HCT116 (cell line): ENCODE measurements at regions not wholly inside any gene's neighbourhood (a gene's known extent, or its start where the extent isn't known, plus 50 kb on each side); places are given as distances from the start of the nearest gene placed in this dataset.

ENCODE experiments used
- CEBPB ChIP-seq: IDR thresholded peaks from 2 replicates; pipeline ENCODE4 v1.6.1; 2012; ENCODE audit warnings: low read depth
- CTCF ChIP-seq, 3 experiments: fragments of 200-600 bp in 1 of 3; sonication (generic) in 1 of 3; IDR thresholded peaks in 2 of 3; conservative IDR thresholded peaks in 1 of 3; 2 replicates each; pipeline ENCODE4 v1.5.1; 2012 to 2017; ENCODE audit warnings: low read depth in 2 of 3, low read length in 2 of 3, antibody characterized with exemption in 1 of 3, borderline replicate concordance in 1 of 3, control low read depth in 1 of 3, mild to moderate bottlenecking in 1 of 3, mixed read lengths in 1 of 3, mixed run types in 1 of 3, moderate library complexity in 1 of 3; ENCODE audit not compliant: insufficient read depth in 1 of 3
- ELF1 ChIP-seq: IDR thresholded peaks from 2 replicates; pipeline ENCODE4 v1.6.1; 2012; ENCODE audit warnings: low read depth, borderline replicate concordance
- EZH2 ChIP-seq: fragments of 200-600 bp; sonication (generic); IDR thresholded peaks from 2 replicates; pipeline ENCODE4 v1.6.1; 2017; ENCODE audit warnings: antibody characterized with exemption, mixed run types
- MAX ChIP-seq: IDR thresholded peaks from 2 replicates; pipeline ENCODE4 v1.6.1; 2012
- POLR2A ChIP-seq: IDR thresholded peaks from 2 replicates; pipeline ENCODE4 v1.7.0; 2011; ENCODE audit warnings: borderline replicate concordance; ENCODE audit not compliant: insufficient read depth, insufficient read length; ENCODE audit errors: extremely low read depth
- SRF ChIP-seq: IDR thresholded peaks from 2 replicates; pipeline ENCODE4 v1.6.1; 2012; ENCODE audit warnings: low read depth

GRCh38 chr19:5231857-5232678 lies 108.5 kb downstream of the PTPRS start:
- TF ChIP-seq MAX, result no peak
- TF ChIP-seq CTCF (IDR thresholded peaks at IDR 0.05 in 2 of 3, conservative IDR thresholded peaks at IDR 0.05 in 1 of 3; ENCODE audit: borderline replicate concordance in 1 of 3, insufficient read depth in 1 of 3, low read depth in 2 of 3, low read length in 2 of 3), result no peak
- no peak for TF ChIP-seq POLR2A
- no peak for TF ChIP-seq CEBPB
- no peak for TF ChIP-seq ELF1
- TF ChIP-seq SRF, result no peak
- no peak for TF ChIP-seq EZH2
